Stomach smooth muscle (tissue), 2 donors: ENCODE measurements at regions not wholly inside any gene's neighbourhood (a gene's known extent, or its start where the extent isn't known, plus 50 kb on each side); places are given as distances from the start of the nearest gene placed in this dataset.

Experiments
- H3K27ac ChIP-seq: one replicate; pipeline ENCODE4 v1.7.0; 2013; ENCODE audit warnings: mild to moderate bottlenecking, low read length, inconsistent platforms
- H3K27me3 ChIP-seq, 2 donors: one replicate each; pipeline ENCODE4 v1.7.0; 2013; ENCODE audit warnings: low read length in 2 of 2; ENCODE audit not compliant: insufficient read depth in 2 of 2, control insufficient read depth in 1 of 2
- H3K36me3 ChIP-seq, 2 donors: one replicate each; pipeline ENCODE4 v1.7.0; 2013; ENCODE audit warnings: low read length in 2 of 2; ENCODE audit not compliant: control insufficient read depth in 2 of 2, insufficient read depth in 2 of 2
- H3K4me1 ChIP-seq: one replicate; pipeline ENCODE4 v1.7.0; 2013; ENCODE audit warnings: low read length; ENCODE audit not compliant: control insufficient read depth, insufficient read depth
- H3K4me3 ChIP-seq, 2 donors: one replicate each; pipeline ENCODE4 v1.7.0; 2013; ENCODE audit warnings: low read length in 2 of 2
- H3K9ac ChIP-seq, 2 donors: one replicate each; pipeline ENCODE4 v1.7.0; 2013; ENCODE audit warnings: low read length in 2 of 2, mild to moderate bottlenecking in 1 of 2
- H3K9me3 ChIP-seq, 2 donors: one replicate each; pipeline ENCODE4 v1.7.0; 2013; ENCODE audit warnings: low read length in 2 of 2; ENCODE audit not compliant: control insufficient read depth in 2 of 2
- donor health status: healthy.
- donor health status: Pancreatic carcinoma.

DNA sequence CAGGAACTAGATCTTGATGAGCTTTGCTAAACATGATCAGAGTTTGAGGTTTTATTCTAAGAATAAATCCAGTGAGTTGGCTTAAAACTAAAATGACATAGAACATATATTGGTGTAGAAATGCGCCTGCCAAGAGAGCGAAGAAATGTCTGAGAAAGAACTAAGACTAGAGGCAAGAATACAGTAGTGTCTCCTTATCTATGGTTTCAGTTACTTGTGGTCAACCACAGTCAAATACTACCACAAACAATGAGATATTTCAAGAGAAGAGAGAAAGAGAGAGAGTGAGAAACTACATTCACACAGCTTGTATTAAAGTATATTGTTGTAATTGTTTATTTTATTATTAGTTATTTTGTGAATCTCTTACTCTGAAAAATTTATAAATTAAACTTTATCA lies 254.4 kb upstream of the CDH10 start:
- no peak overlapping the region for H3K9ac ChIP-seq
- H3K27ac ChIP-seq: no peak overlapping the region
- no peaks in the 10 kb centered on the region for H3K4me1 ChIP-seq
- no peak overlapping the region for H3K4me3 ChIP-seq
- no peaks in the 10 kb centered on the region for H3K27me3 ChIP-seq
- no peaks in the 10 kb centered on the region for H3K9me3 ChIP-seq
- H3K36me3 ChIP-seq: no peaks in the 10 kb centered on the region

GRCh38 chr5:24864244-24864643 lies 219.5 kb upstream of the CDH10 start:
- Histone ChIP-seq H3K4me3 (no peak overlapping the region), H3K27me3 (no peaks in the 10 kb centered on the region), H3K9me3 (no peaks in the 10 kb centered on the region), H3K27ac (no peak overlapping the region), H3K9ac (no peak overlapping the region), H3K36me3 (no peaks in the 10 kb centered on the region), H3K4me1 (no peaks in the 10 kb centered on the region)

- Histone ChIP-seq H3K4me3 (no peak overlapping the region), H3K27me3 (no peaks in the 10 kb centered on the region), H3K27ac (no peak overlapping the region), H3K4me1 (no peaks in the 10 kb centered on the region), H3K36me3 (no peaks in the 10 kb centered on the region), H3K9ac (no peak overlapping the region), H3K9me3 (no peaks in the 10 kb centered on the region)
Measured at GRCh38 chr5:24862117-24862516, 217.3 kb upstream of the CDH10 start.

DNA sequence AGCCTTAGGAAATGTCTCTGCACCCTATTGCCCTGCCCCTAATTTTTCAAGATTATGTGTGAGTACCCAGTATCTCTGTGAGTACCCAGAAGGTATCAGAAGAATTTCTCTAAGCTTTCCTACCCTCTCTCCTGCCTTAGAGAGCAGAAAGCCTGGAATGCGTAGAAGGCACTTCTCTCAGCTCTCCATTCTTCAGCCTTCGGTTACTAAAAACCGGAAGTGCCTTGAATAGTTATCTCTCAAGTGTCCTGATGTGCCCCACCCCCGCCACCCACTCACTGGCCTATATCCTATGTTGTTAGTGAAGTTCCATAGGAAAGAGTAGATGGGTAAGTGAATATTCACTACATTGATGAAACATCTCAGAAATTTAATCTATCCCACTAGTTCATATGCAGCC lies 210.7 kb upstream of the CDH10 start:
- H3K27me3 ChIP-seq: no peaks in the 10 kb centered on the region
- H3K27ac ChIP-seq: no peak overlapping the region
- H3K4me1 ChIP-seq: no peaks in the 10 kb centered on the region
- H3K9me3 ChIP-seq: no peaks in the 10 kb centered on the region
- no peak overlapping the region for H3K9ac ChIP-seq
- H3K36me3 ChIP-seq: no peaks in the 10 kb centered on the region
- H3K4me3 ChIP-seq: no peak overlapping the region

DNA sequence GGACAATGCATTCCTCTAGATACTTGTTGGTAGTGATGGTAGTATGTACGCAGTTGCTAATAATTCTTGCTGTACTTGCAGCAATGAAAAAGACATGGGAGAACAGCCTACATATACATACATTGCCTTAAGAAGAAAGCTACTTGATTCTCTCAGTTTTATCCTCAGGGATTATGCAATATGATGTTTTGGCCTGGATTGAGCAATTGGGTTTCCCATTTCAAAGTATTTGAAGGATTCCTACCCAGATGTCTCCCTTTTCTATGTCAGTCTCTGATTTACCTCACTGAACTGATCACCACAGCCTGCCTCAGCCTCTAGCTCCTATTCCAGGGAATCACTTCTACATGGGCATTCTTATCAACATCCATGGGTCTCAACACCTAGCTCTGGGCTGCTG lies 210.1 kb upstream of the CDH10 start:
- Histone ChIP-seq H3K4me3 (no peak overlapping the region), H3K27ac (no peak overlapping the region), H3K36me3 (no peaks in the 10 kb centered on the region), H3K4me1 (no peaks in the 10 kb centered on the region), H3K27me3 (no peaks in the 10 kb centered on the region), H3K9ac (no peak overlapping the region), H3K9me3 (no peaks in the 10 kb centered on the region)

DNA sequence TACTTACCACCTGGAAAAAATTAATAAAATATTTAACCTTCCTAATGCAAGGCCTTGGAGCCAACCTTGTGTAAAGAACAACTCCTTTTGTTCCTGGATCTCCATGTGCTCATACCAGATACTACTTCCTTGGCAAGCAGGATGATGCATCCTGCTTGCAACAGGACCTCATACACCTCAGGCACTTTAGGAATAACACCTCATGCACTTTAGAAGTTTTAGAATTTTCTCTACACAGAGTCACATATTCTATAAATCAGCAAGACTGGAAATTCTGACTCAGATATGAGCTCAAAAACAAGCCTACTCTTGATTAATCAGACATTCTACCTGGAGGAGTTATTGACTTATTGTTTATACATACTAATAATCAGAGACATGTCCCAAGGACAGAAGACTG lies 209.6 kb upstream of the CDH10 start:
- Histone ChIP-seq H3K9me3 (no peaks in the 10 kb centered on the region), H3K27ac (no peak overlapping the region)

GRCh38 chr5:24850926-24851486 lies 206.2 kb upstream of the CDH10 start:
- Histone ChIP-seq H3K27ac (no peak overlapping the region), H3K36me3 (no peaks in the 10 kb centered on the region), H3K4me1 (no peaks in the 10 kb centered on the region), H3K9me3 (no peaks in the 10 kb centered on the region), H3K27me3 (no peaks in the 10 kb centered on the region), H3K9ac (no peak overlapping the region), H3K4me3 (no peak overlapping the region)

More for the DNA sequence above, 209.6 kb upstream of the CDH10 start:
- H3K36me3 ChIP-seq: no peaks in the 10 kb centered on the region
- no peaks in the 10 kb centered on the region for H3K4me1 ChIP-seq
- H3K4me3 ChIP-seq: no peak overlapping the region
- H3K9ac ChIP-seq: no peak overlapping the region
- no peaks in the 10 kb centered on the region for H3K27me3 ChIP-seq

DNA sequence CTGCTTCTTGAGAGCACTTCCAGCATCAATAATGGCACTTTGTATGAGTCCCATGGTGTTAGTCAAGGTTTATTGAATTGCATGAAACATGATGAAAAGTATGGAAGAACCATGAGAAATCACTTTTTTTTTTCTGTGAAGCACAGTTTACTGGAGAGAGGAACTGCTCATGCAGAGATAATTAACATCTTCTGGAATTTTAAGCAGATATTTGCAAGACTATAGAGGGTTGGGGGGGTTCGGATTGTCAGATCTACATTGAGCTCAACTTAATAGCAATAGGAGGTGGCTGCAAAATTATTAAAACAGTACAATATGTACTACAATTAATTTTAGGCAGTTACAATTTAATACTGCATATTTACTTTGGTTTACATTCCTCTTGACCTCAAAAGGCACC lies 204.4 kb upstream of the CDH10 start:
- no peaks in the 10 kb centered on the region for H3K9me3 ChIP-seq
- H3K27me3 ChIP-seq: no peaks in the 10 kb centered on the region
- H3K27ac ChIP-seq: no peak overlapping the region
- H3K4me1 ChIP-seq: no peaks in the 10 kb centered on the region
- H3K36me3 ChIP-seq: no peaks in the 10 kb centered on the region
- H3K4me3 ChIP-seq: no peak overlapping the region
- H3K9ac ChIP-seq: no peak overlapping the region

GRCh38 chr5:24831989-24832388 lies 187.2 kb upstream of the CDH10 start:
- Histone ChIP-seq H3K27ac (no peak overlapping the region), H3K36me3 (no peaks in the 10 kb centered on the region), H3K4me1 (no peaks in the 10 kb centered on the region), H3K27me3 (no peaks in the 10 kb centered on the region), H3K9ac (no peak overlapping the region), H3K4me3 (no peak overlapping the region), H3K9me3 (no peaks in the 10 kb centered on the region)

GRCh38 chr5:24823625-24824024 lies 178.8 kb upstream of the CDH10 start:
- Histone ChIP-seq H3K4me3 (no peak overlapping the region), H3K4me1 (no peaks in the 10 kb centered on the region), H3K36me3 (no peaks in the 10 kb centered on the region)

GRCh38 chr5:24819841-24820240 lies 175.1 kb upstream of the CDH10 start:
- H3K36me3 ChIP-seq: no peaks in the 10 kb centered on the region
- H3K9me3 ChIP-seq: no peaks in the 10 kb centered on the region
- H3K27me3 ChIP-seq: no peaks in the 10 kb centered on the region
- H3K9ac ChIP-seq: no peak overlapping the region
- no peaks in the 10 kb centered on the region for H3K4me1 ChIP-seq
- no peak overlapping the region for H3K4me3 ChIP-seq
- H3K27ac ChIP-seq: no peak overlapping the region

More at GRCh38 chr5:24823625-24824024, 178.8 kb upstream of the CDH10 start:
- Histone ChIP-seq H3K9me3 (no peaks in the 10 kb centered on the region), H3K27ac (no peak overlapping the region), H3K27me3 (no peaks in the 10 kb centered on the region), H3K9ac (no peak overlapping the region)
